Fibroblast of lung (primary cell): ENCODE measurements at regions not wholly inside any gene's neighbourhood (a gene's known extent, or its start where the extent isn't known, plus 50 kb on each side); places are given as distances from the start of the nearest gene placed in this dataset.

Source experiments
- CTCF ChIP-seq, 2 donors: IDR thresholded peaks in 1 of 2; conservative IDR thresholded peaks in 1 of 2; 1 replicate in 1 of 2; 2 replicates in 1 of 2; pipeline ENCODE4 v1.5.1; 2011 to 2012; ENCODE audit warnings: low read length in 2 of 2, control low read depth in 1 of 2, inconsistent platforms in 1 of 2, low read depth in 1 of 2, mild to moderate bottlenecking in 1 of 2
- EZH2 ChIP-seq: IDR thresholded peaks from 2 replicates; pipeline ENCODE4 v1.5.1; 2012; ENCODE audit warnings: low read length, control low read depth, mild to moderate bottlenecking; ENCODE audit errors: missing control alignments

- TF ChIP-seq CTCF (conservative IDR thresholded peaks at IDR 0.05 in 1 of 2, IDR thresholded peaks at IDR 0.05 in 1 of 2; ENCODE audit: low read depth in 1 of 2, low read length in 2 of 2) (no peak), EZH2 (no peak)
Measured at GRCh38 chr6:141028791-141029280, 1103.9 kb upstream of the GJE1 start.
